ENCODE measurements at regions not wholly inside any gene's neighbourhood (a gene's known extent, or its start where the extent isn't known, plus 50 kb on each side); places are given as distances from the start of the nearest gene placed in this dataset.
"Not testable (repeated sequence)": the region's sequence is repeated elsewhere in the genome, so short reads cannot be mapped to it uniquely, and the experiment has no call there.

DNA sequence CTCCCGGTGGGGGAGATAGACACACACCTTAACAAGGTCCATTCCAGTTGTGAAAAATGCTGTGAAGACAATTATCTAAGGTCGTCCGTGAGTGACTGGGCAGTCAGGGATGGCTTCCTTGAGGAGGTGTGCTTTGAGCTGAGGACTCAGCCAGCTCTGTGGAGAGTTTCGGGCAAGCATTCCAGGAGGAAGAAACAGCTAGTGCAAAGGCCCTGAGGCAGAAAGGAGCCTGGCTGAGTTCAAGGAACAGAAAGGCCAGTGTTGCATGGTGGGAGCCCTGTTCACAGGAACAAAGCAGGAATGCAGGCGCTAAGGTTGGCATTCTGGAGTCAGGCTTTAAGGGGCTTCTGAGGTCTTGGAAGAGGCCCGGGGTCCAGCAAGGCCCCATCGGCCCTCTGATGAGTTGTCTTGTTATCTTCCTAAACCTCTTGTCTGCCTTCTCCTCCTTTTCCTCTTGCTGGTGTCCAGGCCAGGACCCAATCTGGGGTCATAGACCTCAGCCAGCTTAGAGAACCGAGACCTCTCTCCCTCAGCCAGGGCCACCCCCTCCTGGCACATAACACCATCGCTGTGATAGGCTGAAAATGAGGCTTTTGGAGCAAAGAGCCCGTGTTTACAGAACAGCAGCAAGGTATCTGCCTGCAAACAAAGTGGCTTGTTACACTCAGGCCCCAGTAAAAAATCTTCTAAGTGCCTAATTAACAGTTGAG is 270.2 kb upstream of the MVB12B start:
- DNase-seq (ENCODE audit: low spot score): no peak

DNA sequence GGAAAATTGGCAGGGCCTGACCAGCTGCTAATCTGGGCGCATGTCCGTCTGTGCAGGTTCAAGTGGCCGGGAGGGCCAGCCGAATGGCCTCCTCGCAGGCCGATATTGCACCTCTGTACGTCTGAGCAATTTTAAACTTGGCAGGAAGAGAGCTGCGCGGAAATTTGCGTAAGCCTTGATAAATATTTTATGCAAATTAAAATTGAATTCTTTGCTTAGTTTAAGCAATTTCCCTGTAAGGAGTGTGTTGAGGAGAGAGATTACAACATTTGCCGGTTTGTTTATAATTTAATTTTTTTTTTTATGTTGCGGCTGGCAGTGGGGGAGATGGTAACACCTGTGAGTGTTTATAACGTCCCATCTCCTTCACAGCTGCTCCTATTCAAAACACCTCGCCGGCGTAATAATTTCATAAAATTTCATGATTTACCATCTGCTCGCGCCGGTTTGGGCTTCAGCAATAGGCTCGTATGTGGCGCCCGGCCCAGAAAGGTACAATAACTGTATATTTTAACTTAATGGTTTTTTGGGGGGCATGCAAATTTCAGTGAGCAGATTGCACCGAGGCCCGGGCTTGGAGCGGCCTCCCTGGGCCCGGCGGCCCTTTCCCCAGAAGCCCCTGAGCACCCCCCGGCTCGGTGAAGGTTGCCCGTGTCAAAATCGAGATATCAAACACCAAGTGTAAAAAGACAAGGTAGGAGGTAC is 269.4 kb upstream of the MVB12B start:
- no peak for DNase-seq (ENCODE audit: low spot score)

DNA sequence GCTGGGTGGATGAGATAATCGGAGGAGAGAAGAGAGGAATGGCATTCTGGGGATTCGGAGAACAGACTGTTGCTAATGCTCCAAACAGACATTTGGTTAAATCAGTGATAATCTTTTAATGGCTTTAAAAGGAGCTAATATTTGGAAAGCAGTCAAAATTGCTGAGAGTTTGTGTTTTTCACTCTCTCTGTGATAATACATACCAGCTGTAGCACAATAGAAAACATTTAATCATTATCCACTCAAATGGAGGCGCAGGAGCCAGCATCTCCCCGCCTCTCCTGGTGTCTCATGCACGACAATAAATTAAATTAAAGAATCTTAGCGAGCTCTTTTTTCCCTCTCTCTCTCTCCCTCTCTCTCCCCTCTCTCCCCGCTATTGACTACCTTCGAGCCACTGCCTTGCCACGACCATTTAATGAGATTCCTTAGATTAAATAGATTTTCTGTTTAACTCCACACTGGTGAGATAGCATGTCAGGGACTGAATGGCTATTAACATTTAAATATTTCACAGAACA is 268.6 kb upstream of the MVB12B start:
- no peak for DNase-seq (ENCODE audit: low spot score)

DNA sequence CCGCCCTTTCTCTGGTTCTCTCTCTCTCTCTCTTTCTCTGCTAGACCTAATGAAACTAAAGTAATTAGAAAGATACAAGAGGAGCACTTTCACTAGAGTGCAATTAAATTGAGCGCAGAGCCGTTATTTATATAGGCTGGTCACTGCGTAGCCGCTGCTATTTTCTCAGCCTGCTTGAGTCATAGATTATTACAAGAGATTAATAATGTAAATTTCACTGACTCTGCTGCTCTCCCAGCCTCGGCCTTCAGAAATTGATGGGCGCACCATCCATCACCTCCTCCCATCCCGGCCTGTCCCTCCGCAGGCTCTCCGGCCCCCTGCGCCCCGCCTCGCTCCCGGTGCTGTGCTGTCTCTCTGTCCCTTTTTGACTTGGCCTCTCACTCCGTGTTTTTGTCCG is 268.0 kb upstream of the MVB12B start:
- no peak for DNase-seq (ENCODE audit: low spot score)

DNA sequence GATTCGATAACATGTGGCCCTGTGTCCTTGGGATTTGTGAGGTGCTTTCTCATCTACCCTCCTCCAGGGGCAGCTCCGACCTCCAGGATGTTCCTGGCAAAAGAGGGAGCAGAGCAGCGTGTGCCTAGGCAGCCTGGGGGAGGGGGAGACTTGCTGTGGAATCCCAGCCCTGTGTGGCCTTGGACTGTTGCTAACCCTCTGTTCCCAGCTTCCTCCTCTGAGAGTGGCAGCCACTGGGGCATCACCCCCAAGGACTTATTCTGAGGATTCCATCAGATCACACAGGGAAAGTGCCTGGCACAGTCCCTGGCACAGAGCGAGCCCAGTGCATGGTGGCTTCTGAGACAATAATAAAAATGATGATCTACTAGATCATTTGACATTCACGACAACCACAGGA is 265.1 kb upstream of the MVB12B start:
- DNase-seq (ENCODE audit: low spot score): no peak

DNA sequence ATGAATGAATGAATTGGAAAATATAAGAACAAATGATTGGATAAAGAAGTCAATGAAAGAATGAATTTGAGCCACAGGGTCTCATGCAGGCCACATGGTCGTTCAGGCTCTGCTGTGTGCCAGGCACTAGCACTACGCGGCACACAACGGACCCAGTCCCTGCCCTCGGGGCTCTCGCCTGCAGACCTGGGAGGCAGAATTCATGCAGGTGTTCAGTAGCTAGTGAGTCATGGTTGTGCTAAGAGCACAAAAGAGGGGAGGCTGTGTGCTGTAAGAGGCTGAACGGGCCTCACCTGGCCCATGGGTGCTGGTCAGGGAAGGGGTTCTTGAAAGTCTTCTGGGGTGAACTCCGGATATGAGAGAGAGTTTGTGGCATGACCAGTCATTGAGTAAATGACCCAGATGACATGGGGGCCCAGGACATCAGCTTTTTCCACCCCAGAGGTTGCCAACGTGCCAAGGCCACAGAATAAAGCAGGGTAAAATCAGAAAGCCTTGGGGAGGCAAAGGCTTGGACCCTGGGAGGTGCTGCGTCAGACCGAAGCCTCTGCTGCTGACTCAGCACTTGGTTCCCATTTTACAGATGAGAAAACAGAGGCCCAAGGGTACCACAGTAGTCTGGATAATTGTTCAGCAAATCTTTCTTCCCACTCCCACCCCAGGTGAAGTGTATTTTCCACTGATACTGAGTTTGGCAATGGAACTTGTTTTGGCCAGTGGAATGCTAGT is 264.3 kb upstream of the MVB12B start:
- no peak for DNase-seq (ENCODE audit: low spot score)

DNA sequence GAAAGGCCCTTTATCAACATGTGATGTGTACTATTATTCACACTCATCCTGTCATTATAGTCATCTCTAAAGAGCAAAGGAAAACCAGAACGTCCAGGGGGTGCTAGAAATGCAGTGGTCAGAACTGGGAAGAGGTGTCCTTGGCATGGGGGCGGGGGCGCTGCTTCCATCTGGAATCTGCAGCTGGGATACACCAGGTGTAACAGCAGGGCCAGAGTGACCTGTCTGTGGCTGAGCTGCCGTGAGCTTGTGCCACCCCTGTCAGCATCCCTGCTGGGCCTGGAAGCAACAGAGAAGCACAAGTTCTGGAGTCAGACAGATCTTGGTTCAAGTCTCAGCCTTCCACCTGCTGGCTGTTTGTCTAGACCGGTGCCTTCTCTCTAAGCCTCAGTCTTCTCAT is 263.3 kb upstream of the MVB12B start:
- no peak for DNase-seq (ENCODE audit: low spot score)

DNA sequence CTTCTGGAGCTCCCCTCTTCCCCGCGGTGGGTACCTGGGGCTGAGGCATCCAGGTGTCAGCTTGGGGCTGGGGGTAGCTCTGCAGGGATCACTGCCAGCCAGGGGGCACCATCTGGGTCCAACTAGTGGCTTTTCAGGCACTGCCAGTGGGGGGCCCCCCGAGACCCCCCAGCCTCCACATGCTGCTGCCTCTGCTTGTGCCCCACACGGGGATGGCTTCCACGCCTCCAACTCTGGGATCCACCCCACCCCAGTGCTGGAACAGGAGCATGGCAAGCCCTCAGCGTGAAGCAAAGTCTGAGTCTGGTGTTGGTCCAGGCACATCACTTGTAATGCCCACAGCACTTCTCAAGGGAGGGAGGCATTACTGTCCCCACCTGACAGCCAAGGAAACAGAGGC is 260.5 kb upstream of the MVB12B start:
- no peak for DNase-seq (ENCODE audit: low spot score)

DNA sequence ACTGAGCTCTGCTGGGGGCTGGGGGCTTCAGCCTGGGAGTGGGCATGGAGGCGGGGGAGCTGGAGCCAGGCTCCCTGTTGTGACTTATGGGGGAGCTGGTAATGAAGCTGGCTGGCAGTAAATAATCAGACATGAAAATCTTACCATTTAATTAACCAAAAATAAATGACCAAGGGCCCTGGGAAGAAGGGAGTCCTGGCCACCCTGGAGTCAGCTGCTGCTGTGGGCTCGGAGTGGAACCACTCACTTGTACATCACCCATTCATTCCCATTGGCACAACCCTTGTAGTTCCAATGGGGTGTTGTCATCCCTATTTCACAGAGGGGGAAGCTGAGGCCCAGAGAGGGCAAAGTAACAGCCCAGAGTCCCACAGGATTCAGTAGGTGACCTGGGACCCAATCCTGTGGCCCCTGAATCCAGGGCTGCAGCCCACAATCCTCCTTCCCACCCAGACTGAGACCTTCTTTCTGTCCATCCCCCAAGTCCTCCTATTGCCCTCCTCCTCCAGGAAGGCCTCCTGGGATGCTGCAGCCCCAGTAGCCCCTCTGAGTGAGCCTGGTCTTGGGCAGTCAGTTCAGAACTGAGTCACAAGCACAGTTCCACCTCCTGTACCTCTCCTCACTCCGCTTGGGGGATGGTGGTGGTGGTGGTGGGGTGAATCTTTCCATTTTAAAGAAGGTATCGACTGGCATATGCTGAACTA is 259.4 kb upstream of the MVB12B start:
- DNase-seq (ENCODE audit: low spot score): no peak

DNA sequence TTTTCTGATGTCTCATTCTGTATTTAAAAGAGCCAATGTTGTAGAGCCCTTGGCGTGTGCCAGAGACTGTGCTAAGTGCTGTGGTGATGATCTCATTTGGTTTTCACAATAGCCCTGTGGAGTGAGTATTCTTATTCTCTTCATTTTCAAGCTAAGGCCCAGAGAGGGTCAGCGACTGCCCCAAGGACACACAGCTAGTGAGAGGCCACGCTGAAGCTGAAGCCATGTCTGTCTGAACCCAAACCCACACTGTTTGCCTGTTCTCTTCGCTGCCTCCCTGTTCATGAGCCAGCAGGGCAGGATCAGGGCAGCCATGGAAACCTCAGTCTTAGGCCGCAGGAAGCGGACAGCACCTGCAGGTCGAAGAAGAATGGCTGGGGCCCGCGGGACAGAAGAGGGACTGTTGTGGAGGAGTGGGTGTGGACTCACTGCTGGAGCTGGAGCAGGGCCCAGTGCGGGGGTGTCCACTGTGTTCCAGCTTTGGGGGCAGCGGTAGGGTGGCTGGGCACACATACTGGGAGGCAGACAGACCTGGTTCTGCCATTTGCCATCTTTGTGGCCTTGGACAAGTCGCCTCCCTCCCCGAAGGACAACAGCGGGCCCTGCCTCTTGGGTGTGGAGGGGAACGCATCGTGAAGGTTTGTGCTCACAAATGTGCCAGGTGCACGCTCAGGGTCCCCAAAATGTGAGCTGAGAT is 257.9 kb upstream of the MVB12B start:
- DNase-seq (ENCODE audit: low spot score): no peak

DNA sequence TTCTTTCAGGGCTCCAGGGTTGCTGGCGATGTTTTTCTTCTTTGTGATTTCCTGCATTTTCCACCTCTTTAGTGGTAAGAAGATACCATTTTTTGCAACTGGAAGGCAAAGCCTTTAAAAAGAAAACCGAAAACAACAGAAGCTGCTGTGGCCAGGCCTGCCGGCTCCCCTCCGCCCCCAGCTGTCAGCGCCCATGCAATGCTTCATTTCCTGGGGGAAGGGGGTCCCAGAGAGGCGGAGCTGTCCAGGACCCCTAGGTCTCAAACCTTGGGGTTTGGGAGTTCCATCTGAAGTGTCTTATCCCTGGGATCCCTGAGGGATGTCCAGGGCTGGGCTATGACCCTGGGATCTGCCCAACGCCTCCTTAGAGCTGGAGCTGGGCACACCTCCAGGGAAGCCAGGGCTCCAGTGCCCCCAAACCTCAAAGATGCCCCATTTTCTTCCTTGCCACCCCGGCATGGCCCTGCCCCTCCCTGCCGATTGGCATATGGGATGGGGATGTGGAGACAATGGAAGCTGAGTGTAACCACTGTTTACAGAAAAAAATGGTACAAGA is 257.2 kb upstream of the MVB12B start:
- no peak for DNase-seq (ENCODE audit: low spot score)

DNA sequence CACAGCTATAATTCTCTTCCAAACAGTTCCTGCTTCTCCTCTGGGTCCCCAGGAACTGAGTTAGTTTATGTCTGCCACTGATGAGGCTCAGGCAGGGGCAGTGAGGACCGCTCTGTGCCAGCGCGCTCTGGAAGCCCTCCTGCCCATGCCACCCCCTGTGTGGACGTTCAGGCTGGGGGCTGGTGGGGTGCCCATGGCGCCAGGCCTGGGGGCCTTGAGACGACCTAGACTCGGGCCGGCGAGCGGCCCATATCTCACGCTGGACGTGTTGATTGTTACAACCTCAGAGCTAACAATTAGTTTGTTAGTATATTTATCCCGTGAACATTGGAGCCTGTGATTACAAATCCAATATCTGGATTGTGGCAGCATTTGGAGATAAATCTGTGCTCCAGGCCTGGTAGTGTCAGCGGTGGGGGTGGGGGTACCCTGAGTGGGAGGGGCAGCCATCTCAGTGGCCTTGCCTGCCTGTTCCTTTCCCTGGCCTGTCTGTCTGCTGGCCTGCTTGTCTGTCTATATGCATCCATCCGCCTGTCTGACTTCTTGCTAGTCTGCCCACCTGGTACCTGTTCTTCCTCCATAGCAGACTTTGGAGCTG is 256.5 kb upstream of the MVB12B start:
- no peak for DNase-seq (ENCODE audit: low spot score)

DNA sequence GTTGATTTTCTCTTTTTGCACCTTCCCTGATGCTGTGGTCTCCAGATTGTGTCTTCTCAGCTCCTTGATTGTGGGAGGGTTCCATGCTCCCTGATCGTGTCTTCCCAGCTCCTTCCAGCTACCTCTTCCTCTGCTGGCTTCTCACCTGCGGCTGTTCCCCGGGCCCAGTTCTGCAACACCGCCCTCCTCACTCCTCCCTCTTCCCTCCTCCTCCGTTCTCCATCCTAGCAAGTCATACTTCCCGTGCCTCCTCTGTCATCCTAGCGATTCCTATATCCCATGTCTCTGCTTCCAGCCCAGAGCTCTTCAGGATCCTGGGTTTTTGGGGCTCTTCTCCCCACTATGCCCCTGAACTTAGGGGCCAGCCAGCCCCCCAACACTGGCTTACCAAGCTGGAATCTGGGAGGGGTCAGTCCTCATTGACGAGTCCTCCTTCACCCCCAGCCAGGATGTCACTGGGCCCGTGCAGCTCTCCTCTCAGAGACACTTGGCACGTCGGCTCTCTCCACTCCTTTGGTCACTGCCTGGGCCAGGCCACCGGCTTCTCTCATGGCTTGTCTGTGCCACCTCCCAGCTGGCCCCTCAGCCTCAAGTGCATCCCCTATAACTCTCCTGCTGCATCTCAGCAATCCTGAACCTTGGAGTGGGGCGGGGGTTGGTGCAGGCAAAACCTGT is 255.4 kb upstream of the MVB12B start:
- no peak for DNase-seq (ENCODE audit: low spot score)

DNA sequence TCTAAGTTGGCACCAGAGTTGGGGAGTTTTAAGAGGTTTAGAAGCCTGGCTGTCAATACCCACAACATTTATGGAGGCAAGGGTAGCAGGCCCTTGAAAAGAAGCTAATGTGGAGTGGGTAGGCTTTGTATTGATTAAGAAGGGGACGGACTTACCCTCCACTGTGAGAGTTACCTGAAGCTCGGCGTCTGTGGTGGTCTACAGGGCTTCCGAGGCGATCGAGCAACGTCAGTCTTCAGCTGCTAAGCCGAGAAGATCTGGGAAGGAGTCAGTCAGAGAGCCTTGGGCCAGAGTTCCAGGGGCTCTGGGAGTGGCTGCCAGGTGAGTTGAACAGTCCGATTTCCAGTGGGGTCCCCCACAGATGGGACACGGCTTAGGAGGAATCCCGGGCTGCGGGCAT is 249.0 kb upstream of the MVB12B start:
- not testable (repeated sequence) for DNase-seq (ENCODE audit: low spot score)

DNA sequence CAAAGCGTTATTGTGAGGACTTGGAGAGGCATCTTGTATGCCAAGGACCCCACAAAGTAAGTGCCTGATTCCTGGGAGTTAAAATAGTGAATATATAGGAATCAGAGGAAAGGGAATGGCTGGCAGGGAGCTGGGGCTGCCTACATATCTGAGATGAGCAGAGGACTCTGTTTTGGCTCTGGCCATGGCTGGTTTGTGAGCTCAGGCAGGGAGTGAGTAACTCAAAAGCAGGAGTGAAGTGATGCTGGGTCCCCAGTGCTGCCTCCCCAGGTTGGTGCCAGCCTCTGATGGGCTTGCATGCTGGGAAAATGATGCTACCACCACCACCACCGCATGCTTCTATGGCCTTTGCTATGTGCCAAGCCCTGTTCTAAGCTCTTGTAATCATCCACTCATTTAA is 246.0 kb upstream of the MVB12B start:
- no peak for DNase-seq (ENCODE audit: low spot score)

DNA sequence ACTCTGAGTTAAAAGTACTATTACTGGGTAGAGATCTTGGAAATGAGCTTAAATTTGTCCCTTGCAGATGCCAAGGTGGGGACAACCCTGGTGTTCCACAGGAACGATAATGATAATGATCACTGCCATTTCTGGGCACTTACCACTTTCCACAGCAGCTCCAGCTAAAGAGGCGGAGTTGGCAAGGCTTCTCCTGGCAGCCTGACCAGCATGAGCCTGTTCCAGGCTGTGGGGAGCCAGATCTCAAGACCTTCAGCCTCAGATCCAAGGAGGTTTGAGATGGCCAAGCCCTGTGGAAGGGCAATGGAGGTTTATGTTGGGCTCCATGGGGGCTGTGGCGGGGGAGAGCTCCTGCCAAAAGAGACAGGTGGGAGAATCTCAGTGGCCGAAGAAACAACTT is 244.9 kb upstream of the MVB12B start:
- no peak for DNase-seq (ENCODE audit: low spot score)

DNA sequence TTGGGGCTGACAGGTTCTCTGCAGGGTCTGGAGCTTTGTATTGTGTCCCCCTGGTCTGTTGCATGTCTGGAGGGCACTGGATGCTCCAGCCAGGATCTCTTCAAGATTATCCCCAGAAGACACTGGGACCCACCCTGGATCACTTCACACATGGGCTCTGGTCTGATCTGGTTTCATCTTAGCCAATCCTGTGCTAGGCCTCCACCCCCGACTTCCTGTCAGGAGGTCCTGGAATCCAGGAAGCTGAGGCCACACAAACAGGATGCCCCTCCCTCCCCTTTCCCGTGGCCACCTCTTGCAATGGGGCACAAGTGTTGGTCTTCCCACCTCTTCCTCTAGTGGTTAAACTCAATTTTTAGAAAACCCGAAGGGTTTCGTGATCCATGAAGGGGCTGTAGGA is 242.6 kb upstream of the MVB12B start:
- no peak for DNase-seq (ENCODE audit: low spot score)

DNA sequence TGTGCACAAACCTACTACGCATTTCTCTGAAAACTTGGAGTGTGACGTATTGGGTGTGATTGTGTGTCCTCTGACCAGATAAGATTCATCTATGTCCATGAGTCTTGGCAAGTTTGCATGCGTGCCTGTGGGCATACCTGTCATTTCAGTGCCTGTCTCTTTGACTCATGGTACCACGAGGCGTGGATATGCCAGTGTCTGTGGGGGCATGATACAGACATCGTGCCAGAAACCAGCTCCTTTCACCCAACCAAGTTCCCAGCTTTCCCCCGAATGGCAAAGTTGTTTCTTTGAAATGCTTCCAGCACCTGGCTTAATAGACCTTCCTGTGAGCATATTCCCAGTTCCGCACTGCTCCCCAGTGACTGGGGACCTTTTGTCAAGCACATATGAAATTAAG is 241.9 kb upstream of the MVB12B start:
- DNase-seq (ENCODE audit: low spot score): no peak

DNA sequence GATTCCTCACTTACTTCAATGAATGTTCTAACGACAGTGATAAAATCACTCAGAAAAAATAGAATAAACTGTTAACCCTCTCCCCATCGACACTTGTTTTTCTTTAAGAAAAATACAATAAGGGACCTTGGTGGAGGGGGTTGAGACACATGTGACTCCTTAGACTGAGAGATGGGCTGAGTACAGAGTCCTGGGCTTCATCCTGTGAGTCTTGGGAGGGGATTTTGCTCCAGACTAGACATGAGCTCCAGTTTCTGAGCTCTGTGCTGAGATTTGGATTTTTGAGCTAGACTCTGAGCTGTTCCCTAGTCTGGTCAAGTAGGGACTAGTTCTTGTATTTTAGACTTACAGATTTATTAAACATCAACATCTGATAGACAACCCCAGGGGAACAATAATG is 241.5 kb upstream of the MVB12B start:
- DNase-seq (ENCODE audit: low spot score): no peak

DNA sequence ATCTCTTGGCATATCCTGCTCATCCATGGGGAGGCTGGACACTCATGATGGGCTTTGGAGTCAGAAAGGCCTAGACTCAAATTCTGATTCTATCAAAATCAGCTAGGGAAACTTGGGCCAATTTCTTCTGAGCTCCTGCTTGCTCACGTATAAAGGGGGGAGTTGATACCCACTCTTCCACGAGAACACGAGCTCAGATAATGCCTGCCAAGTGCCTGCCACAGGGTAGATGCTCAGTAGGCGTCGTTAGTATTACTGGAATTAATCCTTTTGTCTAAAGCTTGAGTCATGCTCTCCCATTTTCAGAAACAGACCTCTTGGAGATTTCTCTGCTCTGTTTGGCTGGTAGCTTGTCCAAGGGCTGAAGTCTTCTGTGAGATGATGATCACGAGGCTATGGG is 238.3 kb upstream of the MVB12B start:
- DNase-seq (ENCODE audit: low spot score): no peak

DNA sequence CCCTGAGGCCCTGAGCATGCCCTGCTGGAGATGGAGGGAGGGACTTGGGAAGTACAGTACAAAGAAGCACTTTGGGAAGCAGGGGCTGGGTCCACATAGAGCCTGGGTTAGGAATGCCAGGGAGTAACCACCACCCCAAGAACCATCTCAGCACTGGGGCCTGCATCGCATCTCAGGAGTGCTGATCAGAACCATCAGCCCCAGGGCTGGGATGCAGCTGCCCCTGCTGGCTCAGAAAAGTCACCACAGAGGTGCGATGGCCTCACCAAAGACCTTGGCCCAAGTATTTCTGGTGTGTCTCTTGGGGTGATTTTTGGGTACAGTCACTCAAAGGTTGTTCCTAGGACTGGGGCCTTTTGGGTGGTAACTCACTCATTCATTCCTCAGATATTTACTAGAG is 236.8 kb upstream of the MVB12B start:
- no peak for DNase-seq (ENCODE audit: low spot score)

Measured in CD4-positive, alpha-beta T cell treated with Interleukin-2 at 100 ng/mL for 4 hours (primary cell).